Breast epithelium (tissue), 3 donors: ENCODE measurements at regions not wholly inside any gene's neighbourhood (a gene's known extent, or its start where the extent isn't known, plus 50 kb on each side); places are given as distances from the start of the nearest gene placed in this dataset.

Experiments
- CTCF ChIP-seq, 3 donors: fragments of 450-650 bp; IDR thresholded peaks; one replicate each; pipeline ENCODE4 v1.5.1; 2016 to 2017; ENCODE audit warnings: antibody characterized with exemption in 3 of 3, mild to moderate bottlenecking in 3 of 3, moderate library complexity in 3 of 3
- POLR2A ChIP-seq: fragments of 450-650 bp; IDR thresholded peaks from one replicate; pipeline ENCODE4 v1.6.1; 2016; ENCODE audit warnings: antibody characterized with exemption, mild to moderate bottlenecking, moderate library complexity

GRCh38 chr16:86180244-86180643, 281.3 kb downstream of the IRF8 start:
- TF ChIP-seq CTCF (IDR thresholded peaks at IDR 0.05) = no peak
- TF ChIP-seq POLR2A = no peak
